OCI-LY7 (cell line): ENCODE measurements at regions not wholly inside any gene's neighbourhood (a gene's known extent, or its start where the extent isn't known, plus 50 kb on each side); places are given as distances from the start of the nearest gene placed in this dataset.

ENCODE experiments used
- BruUV-seq: library from RNA; stranded (reverse); fragments of 400-500 nt; replicated peaks from 2 replicates; lab custom pipeline; 2021; lab: Mats Ljungman, UMichigan
- CTCF ChIA-PET: fragments of 300-600 bp; sonication (Branson Sonifier 250); formaldehyde crosslinking; loops from one replicate; lab custom pipeline; 2022; ENCODE audit warnings: antibody characterized with exemption; ENCODE audit not compliant: unreplicated experiment; lab: Charles Lee
- POLR2A ChIA-PET: fragments of 300-600 bp; sonication (Branson Sonifier 250); formaldehyde crosslinking; loops from one replicate; lab custom pipeline; 2022; ENCODE audit warnings: antibody characterized with exemption; lab: Charles Lee
- DNase-seq: peaks from one replicate; pipeline ENCODE4 v3.0.0-alpha.2; 2015; ENCODE audit warnings: low spot score
- H2AFZ ChIP-seq: fragments of 200-600 bp; sonication (generic), shearing (Covaris generic); 2 replicates; pipeline ENCODE4 v1.6.1; 2014; ENCODE audit warnings: mild to moderate bottlenecking, antibody characterized with exemption, low read length, moderate library complexity
- H3K27ac ChIP-seq: fragments of 200-600 bp; sonication (generic); 2 replicates; pipeline ENCODE4 v1.5.1; 2014; ENCODE audit warnings: mixed run types, low read depth, mild to moderate bottlenecking, moderate library complexity, low read length, inconsistent platforms; ENCODE audit not compliant: poor library complexity, severe bottlenecking
- H3K36me3 ChIP-seq: fragments of 200-600 bp; sonication (generic); 2 replicates; pipeline ENCODE4 v1.6.1; 2014; ENCODE audit warnings: mild to moderate bottlenecking, antibody characterized with exemption, low read length, moderate library complexity, mixed read lengths; ENCODE audit not compliant: insufficient read depth
- H3K4me1 ChIP-seq: fragments of 200-600 bp; sonication (generic); 2 replicates; pipeline ENCODE4 v1.5.1; 2014; ENCODE audit warnings: mild to moderate bottlenecking, low read length; ENCODE audit not compliant: insufficient read depth, poor library complexity, severe bottlenecking
- H3K4me2 ChIP-seq: fragments of 200-600 bp; sonication (generic); 2 replicates; pipeline ENCODE4 v1.6.1; 2014; ENCODE audit warnings: mild to moderate bottlenecking, low read length
- H3K4me3 ChIP-seq: fragments of 200-600 bp; sonication (generic); 2 replicates; pipeline ENCODE4 v1.5.1; 2014; ENCODE audit warnings: mild to moderate bottlenecking, low read depth, low read length; ENCODE audit not compliant: poor library complexity, severe bottlenecking
- H3K79me2 ChIP-seq: fragments of 200-600 bp; sonication (generic); 2 replicates; pipeline ENCODE4 v1.6.1; 2016; ENCODE audit warnings: low read depth, mild to moderate bottlenecking, low read length, moderate library complexity, mixed read lengths; ENCODE audit not compliant: insufficient read depth
- H3K9me2 ChIP-seq: fragments of 200-600 bp; sonication (generic); 2 replicates; pipeline ENCODE4 v1.6.1; 2016; ENCODE audit warnings: mild to moderate bottlenecking, low read length, mixed read lengths; ENCODE audit not compliant: insufficient read depth
- H3K9me3 ChIP-seq: fragments of 200-600 bp; sonication (generic); 2 replicates; pipeline ENCODE4 v1.6.1; 2014; ENCODE audit warnings: mild to moderate bottlenecking, mixed run types, low read length, mixed read lengths
- H4K20me1 ChIP-seq: fragments of 200-600 bp; sonication (generic); 2 replicates; pipeline ENCODE4 v1.6.1; 2014; ENCODE audit warnings: mild to moderate bottlenecking, antibody characterized with exemption, low read length, moderate library complexity, mixed read lengths; ENCODE audit not compliant: insufficient read depth
- EZH2phosphoT487 ChIP-seq: fragments of 200-600 bp; sonication (generic); IDR thresholded peaks from 2 replicates; pipeline ENCODE4 v1.6.1; 2018; ENCODE audit warnings: low read depth, borderline replicate concordance, mild to moderate bottlenecking, mixed run types, antibody characterized with exemption, low read length, moderate library complexity, mixed read lengths
- intact Hi-C: fragments of 100-400 bp; cut with micrococcal nuclease; formaldehyde crosslinking; loops from one replicate; pipeline ENCODE4 v1.10.0; 2022; ENCODE audit not compliant: unreplicated experiment
- TF ChIP-seq, protein P1 (sequence below): fragments of 200-600 bp; sonication (generic); conservative IDR thresholded peaks from 2 replicates; pipeline ENCODE4 v1.5.1; 2014; ENCODE audit warnings: mild to moderate bottlenecking, antibody characterized with exemption, low read length, moderate library complexity, mixed read lengths

GRCh38 chrX:35392232-35392631 lies 405.9 kb upstream of the MAGEB16 start:
- TF ChIP-seq, protein P1, sequence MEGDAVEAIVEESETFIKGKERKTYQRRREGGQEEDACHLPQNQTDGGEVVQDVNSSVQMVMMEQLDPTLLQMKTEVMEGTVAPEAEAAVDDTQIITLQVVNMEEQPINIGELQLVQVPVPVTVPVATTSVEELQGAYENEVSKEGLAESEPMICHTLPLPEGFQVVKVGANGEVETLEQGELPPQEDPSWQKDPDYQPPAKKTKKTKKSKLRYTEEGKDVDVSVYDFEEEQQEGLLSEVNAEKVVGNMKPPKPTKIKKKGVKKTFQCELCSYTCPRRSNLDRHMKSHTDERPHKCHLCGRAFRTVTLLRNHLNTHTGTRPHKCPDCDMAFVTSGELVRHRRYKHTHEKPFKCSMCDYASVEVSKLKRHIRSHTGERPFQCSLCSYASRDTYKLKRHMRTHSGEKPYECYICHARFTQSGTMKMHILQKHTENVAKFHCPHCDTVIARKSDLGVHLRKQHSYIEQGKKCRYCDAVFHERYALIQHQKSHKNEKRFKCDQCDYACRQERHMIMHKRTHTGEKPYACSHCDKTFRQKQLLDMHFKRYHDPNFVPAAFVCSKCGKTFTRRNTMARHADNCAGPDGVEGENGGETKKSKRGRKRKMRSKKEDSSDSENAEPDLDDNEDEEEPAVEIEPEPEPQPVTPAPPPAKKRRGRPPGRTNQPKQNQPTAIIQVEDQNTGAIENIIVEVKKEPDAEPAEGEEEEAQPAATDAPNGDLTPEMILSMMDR = no peak
- TF ChIP-seq EZH2phosphoT487 = no peak
- H4K20me1 ChIP-seq = no peaks in the 10 kb centered on the region
- H3K9me2 ChIP-seq = no peaks in the 10 kb centered on the region
- no peaks in the 10 kb centered on the region for H3K79me2 ChIP-seq
- no peaks in the 10 kb centered on the region for H3K4me1 ChIP-seq
- no peaks in the 10 kb centered on the region for H3K9me3 ChIP-seq
- intact Hi-C loops = no loop called here
- no peak for DNase-seq
- H2AFZ ChIP-seq = no peak overlapping the region
- no TSS peak for BruUV-seq
- CTCF ChIA-PET = no interaction called here
- H3K36me3 ChIP-seq = no peaks in the 10 kb centered on the region
- H3K4me3 ChIP-seq = no peak overlapping the region
- H3K4me2 ChIP-seq = no peak overlapping the region
- POLR2A ChIA-PET = no interaction called here
- no peak overlapping the region for H3K27ac ChIP-seq

- Histone ChIP-seq H3K4me1 (no peaks in the 10 kb centered on the region), H3K9me3 (no peaks in the 10 kb centered on the region), H3K79me2 (no peaks in the 10 kb centered on the region), H3K4me2 (no peak overlapping the region), H2AFZ (no peak overlapping the region), H3K36me3 (no peaks in the 10 kb centered on the region), H4K20me1 (no peaks in the 10 kb centered on the region), H3K9me2 (no peaks in the 10 kb centered on the region), H3K4me3 (no peak overlapping the region), H3K27ac (no peak overlapping the region)
- intact Hi-C loops = no loop called here
- POLR2A ChIA-PET = no interaction called here
- DNase-seq = no peak
- BruUV-seq = no TSS peak
- TF ChIP-seq, protein P1 = no peak
- no peak for TF ChIP-seq EZH2phosphoT487
- CTCF ChIA-PET = no interaction called here
Observed at GRCh38 chrX:35406386-35406785, 391.8 kb upstream of the MAGEB16 start.

- no peak for TF ChIP-seq EZH2phosphoT487
- TF ChIP-seq, protein P1 = no peak
- no peak overlapping the region for H2AFZ ChIP-seq
- intact Hi-C loops = no loop called here
- no peaks in the 10 kb centered on the region for H4K20me1 ChIP-seq
- H3K79me2 ChIP-seq = no peaks in the 10 kb centered on the region
- POLR2A ChIA-PET = no interaction called here
- H3K36me3 ChIP-seq = no peaks in the 10 kb centered on the region
- H3K4me2 ChIP-seq = no peak overlapping the region
- no peak for DNase-seq
- no peak overlapping the region for H3K4me3 ChIP-seq
- CTCF ChIA-PET = no interaction called here
- no peak overlapping the region for H3K27ac ChIP-seq
- H3K4me1 ChIP-seq = no peaks in the 10 kb centered on the region
- H3K9me3 ChIP-seq = no peaks in the 10 kb centered on the region
- H3K9me2 ChIP-seq = no peaks in the 10 kb centered on the region
- BruUV-seq = no TSS peak
Observed at GRCh38 chrX:35416782-35417181, 381.4 kb upstream of the MAGEB16 start.
